ENCODE measurements at regions not wholly inside any gene's neighbourhood (a gene's known extent, or its start where the extent isn't known, plus 50 kb on each side); places are given as distances from the start of the nearest gene placed in this dataset.

GRCh38 chr10:101286248-101287046 lies 57.2 kb upstream of the LBX1 start:
- no peak overlapping the region for H3K9ac ChIP-seq (ENCODE audit: low read length)
- RAD21 ChIA-PET (ENCODE audit: low non-redundant PET in 1 of 2, low total read pairs in 2 of 2, uncharacterized antibody in 2 of 2, unreplicated experiment in 2 of 2): no interaction called here
- H3K27ac ChIP-seq (ENCODE audit: low read depth, low read length): no peak overlapping the region
- TF ChIP-seq SIN3A (IDR thresholded peaks at IDR 0.05; ENCODE audit: low read depth): no peak
- TF ChIP-seq FOSL1 (IDR thresholded peaks at IDR 0.05; ENCODE audit: low read depth): no peak
- no peak for TF ChIP-seq RAD21 (IDR thresholded peaks at IDR 0.05; ENCODE audit: low read depth)
- TF ChIP-seq SP1 (IDR thresholded peaks at IDR 0.05; ENCODE audit: low read depth): no peak
- TF ChIP-seq ZNF274 (IDR thresholded peaks at IDR 0.05; ENCODE audit: low read depth, low read length): no peak
- no peak for TF ChIP-seq POLR2AphosphoS5 (IDR thresholded peaks at IDR 0.05; ENCODE audit: low read depth, low read length)
- no peak for TF ChIP-seq YY1 (IDR thresholded peaks at IDR 0.05; ENCODE audit: extremely low read depth, insufficient replicate concordance, low read depth, low read length)
- TF ChIP-seq TCF7L2 (IDR thresholded peaks at IDR 0.05; ENCODE audit: borderline replicate concordance, extremely low read depth, insufficient read depth, insufficient read length): no peak
- TF ChIP-seq EGR1 (IDR thresholded peaks at IDR 0.05; ENCODE audit: low read depth): no peak
- TF ChIP-seq CBX3 (IDR thresholded peaks at IDR 0.05; ENCODE audit: low read depth): no peak
- TF ChIP-seq POLR2A (IDR thresholded peaks at IDR 0.05; ENCODE audit: borderline replicate concordance, extremely low read depth, insufficient read depth, insufficient read length): no peak
- no peak for TF ChIP-seq EZH2 (IDR thresholded peaks at IDR 0.05)
- TF ChIP-seq EZH2phosphoT487 (IDR thresholded peaks at IDR 0.05; ENCODE audit: borderline replicate concordance): no peak
- POLR2A ChIA-PET: no interaction called here
- no peaks in the 10 kb centered on the region for H3K79me2 ChIP-seq (ENCODE audit: insufficient read depth, low read length)
- no peak overlapping the region for H2AFZ ChIP-seq (ENCODE audit: low read depth, low read length, poor library complexity, severe bottlenecking)
- ATAC-seq: no peak
- H4K20me1 ChIP-seq (ENCODE audit: insufficient read depth): no peaks in the 10 kb centered on the region
- H3K9me2 ChIP-seq (ENCODE audit: insufficient read depth): no peaks in the 10 kb centered on the region
- no TSS peak for BruUV-seq (replicated peaks)
- no peaks in the 10 kb centered on the region; a peak in 1 of 4 replicates for H3K4me1 ChIP-seq (ENCODE audit: control insufficient read depth in 1 of 2, insufficient read depth in 2 of 2, low read length in 2 of 2)
- intact Hi-C loops (cut with micrococcal nuclease): no loop called here
- H3K36me3 ChIP-seq (ENCODE audit: control insufficient read depth in 1 of 2, insufficient read depth in 2 of 2, low read length in 2 of 2): no peaks in the 10 kb centered on the region
- H3K9me3 ChIP-seq (ENCODE audit: control insufficient read depth in 1 of 2, insufficient read depth in 1 of 2, low read depth in 1 of 2, low read length in 2 of 2): no peaks in the 10 kb centered on the region
- H3K27me3 ChIP-seq (ENCODE audit: insufficient read depth, low read length): no peaks in the 10 kb centered on the region
- no peak overlapping the region for H3K4me3 ChIP-seq (replicated peaks in 1 of 2; ENCODE audit: low read depth in 1 of 2, low read length in 2 of 2)
- CTCF ChIA-PET: interaction anchor here (0.7 to 3.2 kb wide), 4 partner anchors 12 to 316 kb away, joined by 3 to 12 read pairs (median 3); no protein-coding TSS in a partner anchor
- no peak overlapping the region for H3K4me2 ChIP-seq (ENCODE audit: low read length)
- DNase-seq (ENCODE audit: low read depth, low spot score): no peak
